Ascending aorta (tissue), 2 donors: ENCODE measurements at regions not wholly inside any gene's neighbourhood (a gene's known extent, or its start where the extent isn't known, plus 50 kb on each side); places are given as distances from the start of the nearest gene placed in this dataset.
"Not testable (repeated sequence)": the region's sequence is repeated elsewhere in the genome, so short reads cannot be mapped to it uniquely, and the experiment has no call there.

Experiments used
- DNase-seq, 2 donors: peaks; one replicate each; pipeline ENCODE4 v3.0.0-alpha.2; 2019; ENCODE audit warnings: low spot score in 2 of 2
- H3K27ac ChIP-seq, 2 donors: fragments of 200-600 bp; sonication (generic); one replicate each; pipeline ENCODE4 v1.5.1; 2016 to 2017; ENCODE audit warnings: mild to moderate bottlenecking in 1 of 2
- H3K27me3 ChIP-seq: fragments of 200-600 bp; sonication (generic); one replicate; pipeline ENCODE4 v1.5.1; 2017
- H3K36me3 ChIP-seq, 2 donors: fragments of 200-600 bp; sonication (generic); one replicate each; pipeline ENCODE4 v1.5.1; 2016
- H3K4me1 ChIP-seq, 2 donors: fragments of 200-600 bp; sonication (generic); one replicate each; pipeline ENCODE4 v1.5.1; 2016 to 2017; ENCODE audit warnings: mild to moderate bottlenecking in 1 of 2
- H3K4me3 ChIP-seq, 2 donors: fragments of 200-600 bp; sonication (generic); one replicate each; pipeline ENCODE4 v1.5.1; 2016 to 2017; ENCODE audit warnings: mild to moderate bottlenecking in 1 of 2
- H3K9me3 ChIP-seq, 2 donors: fragments of 200-600 bp; sonication (generic); one replicate each; pipeline ENCODE4 v1.5.1; 2016
- CTCF ChIP-seq, 3 experiments: fragments of 200-600 bp in 2 of 3; fragments of 450-650 bp in 1 of 3; sonication (generic) in 2 of 3; IDR thresholded peaks; one replicate each; pipeline ENCODE4 v1.5.1; 2016 to 2019; ENCODE audit warnings: antibody characterized with exemption in 3 of 3, mild to moderate bottlenecking in 1 of 3, moderate library complexity in 1 of 3
- intact Hi-C: fragments of 100-400 bp; cut with DNase I; formaldehyde crosslinking; loops from one replicate; pipeline ENCODE4 v1.15.1; 2023

- Histone ChIP-seq H3K4me1 (no peaks in the 10 kb centered on the region), H3K27me3 (no peaks in the 10 kb centered on the region), H3K4me3 (no peak overlapping the region), H3K36me3 (no peaks in the 10 kb centered on the region), H3K27ac (no peak overlapping the region), H3K9me3 (no peaks in the 10 kb centered on the region)
- TF ChIP-seq CTCF (IDR thresholded peaks at IDR 0.05) = no peak
- DNase-seq = no peak
- intact Hi-C loops = no loop called here
Measured at GRCh38 chr5:23437011-23437410, 70.4 kb upstream of the PRDM9 start.

GRCh38 chr5:23433534-23434315 is 73.7 kb upstream of the PRDM9 start:
- no peak for DNase-seq
- intact Hi-C loops = no loop called here
- Histone ChIP-seq H3K9me3 (no peaks in the 10 kb centered on the region), H3K36me3 (no peaks in the 10 kb centered on the region), H3K4me1 (no peaks in the 10 kb centered on the region), H3K27ac (no peak overlapping the region), H3K4me3 (no peak overlapping the region), H3K27me3 (no peaks in the 10 kb centered on the region)
- no peak for TF ChIP-seq CTCF (IDR thresholded peaks at IDR 0.05)

GRCh38 chr5:23428705-23429104 is 78.7 kb upstream of the PRDM9 start:
- H3K4me1 ChIP-seq = no peaks in the 10 kb centered on the region
- intact Hi-C loops = no loop called here
- no peak for DNase-seq
- H3K27me3 ChIP-seq = no peaks in the 10 kb centered on the region
- no peak overlapping the region for H3K4me3 ChIP-seq
- TF ChIP-seq CTCF (IDR thresholded peaks at IDR 0.05) = no peak
- no peaks in the 10 kb centered on the region for H3K9me3 ChIP-seq
- no peak overlapping the region for H3K27ac ChIP-seq
- no peaks in the 10 kb centered on the region for H3K36me3 ChIP-seq

- H3K4me1 ChIP-seq = not testable (repeated sequence)
Measured at GRCh38 chr5:23420214-23420613, 87.2 kb upstream of the PRDM9 start.

GRCh38 chr5:23419115-23419514 is 88.3 kb upstream of the PRDM9 start:
- Histone ChIP-seq H3K36me3 (no peaks in the 10 kb centered on the region), H3K27me3 (no peaks in the 10 kb centered on the region), H3K27ac (no peak overlapping the region), H3K4me3 (no peak overlapping the region), H3K9me3 (no peaks in the 10 kb centered on the region), H3K4me1 (no peaks in the 10 kb centered on the region)
- intact Hi-C loops = no loop called here
- no peak for DNase-seq
- no peak for TF ChIP-seq CTCF (IDR thresholded peaks at IDR 0.05)

More at GRCh38 chr5:23420214-23420613, 87.2 kb upstream of the PRDM9 start:
- DNase-seq, intact Hi-C loops, H3K4me3 ChIP-seq, H3K36me3 ChIP-seq, H3K27me3 ChIP-seq, H3K27ac ChIP-seq, H3K9me3 ChIP-seq: not testable (repeated sequence)

GRCh38 chr5:23412515-23412914 is 94.9 kb upstream of the PRDM9 start:
- TF ChIP-seq CTCF (IDR thresholded peaks at IDR 0.05) = no peak
- no peak overlapping the region for H3K4me3 ChIP-seq
- H3K4me1 ChIP-seq = no peaks in the 10 kb centered on the region
- intact Hi-C loops = no loop called here
- DNase-seq = no peak
- H3K36me3 ChIP-seq = no peaks in the 10 kb centered on the region
- no peaks in the 10 kb centered on the region for H3K27me3 ChIP-seq
- no peaks in the 10 kb centered on the region for H3K9me3 ChIP-seq
- H3K27ac ChIP-seq = no peak overlapping the region
